ENCODE measurements at regions not wholly inside any gene's neighbourhood (a gene's known extent, or its start where the extent isn't known, plus 50 kb on each side); places are given as distances from the start of the nearest gene placed in this dataset.

DNA sequence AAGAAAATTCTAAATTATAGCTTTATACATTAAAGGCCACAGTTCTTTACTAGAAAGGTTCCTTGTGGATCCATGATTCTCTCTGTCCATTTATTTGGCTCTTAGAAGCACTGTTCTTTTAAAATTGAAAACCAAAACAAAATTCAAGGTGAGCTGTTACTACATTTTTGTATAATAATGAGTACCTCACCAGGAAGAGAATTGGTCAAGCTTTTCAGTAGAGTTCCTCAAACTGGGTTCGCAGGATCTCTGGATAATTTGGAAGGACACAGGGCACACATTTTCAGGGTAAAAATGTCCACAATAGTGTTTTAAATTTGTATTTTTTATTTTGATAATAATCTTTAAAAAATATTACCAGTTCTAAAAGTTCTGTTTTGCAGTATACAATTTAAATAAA lies 93.0 kb downstream of the PPP1R3A start:
- DNase-seq, result no peak

DNA sequence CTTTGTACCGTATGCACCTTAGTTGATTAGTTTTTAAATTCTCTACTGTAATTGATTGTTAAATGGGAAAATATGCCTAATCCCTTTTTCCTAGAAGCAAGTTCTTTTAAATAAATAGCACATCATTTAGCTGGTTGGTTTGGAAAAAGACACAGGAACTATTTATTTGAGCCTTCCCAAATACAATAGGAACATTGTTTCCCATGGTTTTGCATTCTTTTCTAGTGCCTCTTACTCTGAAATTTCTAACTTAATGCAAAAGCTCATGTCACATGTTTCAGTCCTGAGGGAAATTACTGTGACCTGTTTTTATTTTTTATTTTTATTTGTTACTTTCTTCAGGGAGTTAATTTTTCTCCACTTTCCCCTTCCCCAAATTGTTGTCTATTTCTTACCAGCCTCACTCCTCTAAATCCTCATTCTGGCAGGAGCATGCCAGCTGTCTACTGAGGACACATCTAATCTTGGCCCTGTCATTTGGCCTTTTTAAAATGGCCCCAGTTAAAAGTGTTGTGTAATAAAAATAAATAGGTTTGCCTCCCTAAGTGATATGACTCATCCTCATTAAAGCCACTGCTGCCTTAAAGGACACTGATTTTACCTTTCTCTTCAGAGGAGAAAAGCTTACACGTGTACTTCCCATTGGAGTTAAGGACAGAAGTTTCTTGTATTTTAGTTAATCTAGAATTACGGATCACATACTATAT lies 94.5 kb downstream of the PPP1R3A start:
- DNase-seq, result no peak

DNA sequence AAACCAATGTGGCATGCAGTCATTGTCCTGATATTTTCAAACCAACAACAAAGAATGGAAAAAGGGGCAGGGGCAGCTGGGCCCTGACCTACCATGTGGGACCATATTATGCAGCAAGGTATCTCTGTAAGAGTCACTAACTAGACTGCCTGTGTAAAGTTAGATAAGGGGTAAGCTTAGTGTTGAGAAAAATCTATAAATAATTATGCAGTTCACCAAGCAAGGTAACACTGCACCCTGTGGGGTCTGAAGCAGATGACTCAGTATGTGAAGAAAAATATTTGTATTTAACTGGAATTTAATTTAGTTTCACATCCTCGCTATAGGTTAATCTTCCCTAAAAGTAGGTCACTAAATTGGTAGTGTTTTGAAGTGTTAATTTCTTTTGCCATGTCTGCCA lies 99.3 kb downstream of the PPP1R3A start:
- DNase-seq, result no peak

DNA sequence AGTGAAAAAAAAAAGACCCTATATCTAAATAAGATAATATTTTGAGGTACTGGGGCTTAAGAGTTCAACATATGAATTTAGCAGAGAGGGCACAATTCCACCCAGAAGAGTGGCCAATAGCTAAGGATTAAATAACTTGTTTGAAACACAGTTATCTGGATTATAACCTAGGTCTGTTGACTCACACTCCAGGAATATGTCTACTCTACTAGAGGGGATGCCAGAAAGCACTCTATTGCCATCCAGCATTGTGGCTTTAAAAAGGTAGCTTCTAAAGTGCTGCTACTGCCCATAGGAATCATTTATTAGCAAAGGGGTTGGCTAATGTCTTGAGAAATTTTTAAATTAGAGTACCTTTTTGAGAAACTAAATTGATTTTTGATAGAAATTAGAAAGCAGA lies 102.2 kb downstream of the PPP1R3A start:
- DNase-seq, result no peak

DNA sequence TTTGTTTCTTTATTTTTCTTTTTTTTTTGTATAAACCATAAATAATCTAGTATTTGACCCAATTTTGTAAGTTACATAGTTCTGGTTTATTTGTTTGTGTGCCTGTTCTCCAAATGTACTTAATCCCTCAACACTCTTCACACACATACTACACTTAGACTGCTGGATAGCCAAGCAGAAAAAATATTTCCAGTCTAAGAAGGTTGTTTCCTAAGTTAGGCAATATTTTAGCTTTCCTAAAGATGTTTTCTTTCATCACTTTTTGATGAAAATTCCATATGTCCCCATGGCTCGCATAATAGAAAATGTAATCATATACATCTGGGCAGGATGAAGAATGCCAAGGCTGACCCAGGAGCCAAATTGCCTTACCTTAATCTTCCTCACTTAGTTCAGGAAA lies 105.3 kb downstream of the PPP1R3A start:
- DNase-seq, result no peak

DNA sequence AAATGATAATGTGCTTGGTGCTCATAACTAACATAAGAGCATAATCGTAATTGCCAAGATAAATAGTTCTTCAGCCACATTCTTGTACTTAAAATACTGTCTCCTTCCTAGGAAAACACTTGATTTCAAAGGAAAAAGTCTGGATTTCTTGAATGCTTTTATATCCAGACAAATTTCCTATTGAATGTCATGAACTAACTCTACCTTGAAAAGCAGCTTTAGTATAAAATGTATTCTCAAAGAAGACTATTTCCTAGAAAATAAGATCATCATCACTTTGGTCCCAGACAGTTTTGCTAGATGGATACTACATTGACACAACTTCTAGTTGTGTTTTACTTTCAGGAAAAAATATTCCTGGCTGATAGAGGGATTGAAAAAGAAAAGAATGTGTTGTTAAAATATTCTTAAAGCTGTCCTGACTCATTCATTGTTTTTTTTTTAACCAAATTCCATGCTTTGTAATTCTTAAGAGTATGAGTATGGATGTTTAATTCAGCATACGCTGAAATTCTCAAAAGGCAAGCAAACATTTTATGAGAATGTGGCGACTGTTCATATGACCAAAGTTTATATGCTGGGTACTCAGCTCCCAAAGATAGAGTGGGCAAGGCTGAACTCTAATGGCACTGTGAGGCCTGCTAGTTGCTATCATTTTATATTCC lies 106.1 kb downstream of the PPP1R3A start:
- no peak for DNase-seq

DNA sequence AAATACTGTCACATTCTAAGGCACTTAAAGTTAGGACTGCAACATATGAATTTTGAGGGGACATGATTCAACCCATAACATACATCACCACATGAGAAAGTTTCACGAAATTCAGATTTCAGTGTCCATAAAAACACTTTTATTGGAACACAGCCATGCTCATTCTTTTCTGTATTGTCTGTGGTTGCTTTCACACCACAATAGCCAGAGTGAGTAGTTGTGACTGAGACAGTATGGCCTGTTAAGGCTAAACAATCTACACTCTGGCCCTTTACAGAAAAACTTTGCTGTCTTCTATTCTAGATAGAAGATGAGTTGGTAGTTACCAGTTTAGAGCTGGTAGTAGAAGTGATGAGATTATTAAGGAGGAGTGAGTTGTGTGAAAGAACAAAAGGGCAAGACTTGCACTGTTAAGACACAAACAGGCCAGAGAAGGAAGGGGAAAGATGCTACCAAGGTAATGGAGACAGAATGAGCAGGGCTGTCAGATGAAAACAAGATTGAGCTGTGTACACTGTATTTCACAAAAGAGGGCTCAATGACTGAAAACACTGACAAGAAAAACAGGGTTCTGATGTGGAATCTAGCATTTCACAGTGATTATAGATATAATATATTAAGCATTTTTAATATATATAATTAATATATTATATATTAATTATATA lies 108.6 kb downstream of the PPP1R3A start:
- DNase-seq, result no peak

DNA sequence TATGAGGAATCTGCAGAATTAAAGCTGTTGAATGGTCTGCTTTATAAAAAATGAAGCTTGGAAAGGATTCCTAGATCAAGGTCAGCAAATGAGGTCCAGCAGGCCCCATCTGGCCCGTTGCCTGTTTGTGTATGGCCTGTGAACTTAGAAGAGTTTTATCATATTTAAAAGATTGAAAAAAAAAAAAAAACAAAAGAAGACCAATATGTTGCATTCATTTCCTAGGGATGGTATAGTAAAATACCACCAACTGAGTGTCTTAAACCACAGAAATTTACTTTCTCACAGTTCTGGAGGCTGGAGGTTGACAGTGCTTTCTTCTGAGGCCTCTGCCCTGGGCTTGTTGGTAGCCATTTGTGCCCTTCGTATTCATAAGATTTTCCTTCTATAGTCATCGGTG lies 109.2 kb downstream of the PPP1R3A start:
- no peak for DNase-seq

DNA sequence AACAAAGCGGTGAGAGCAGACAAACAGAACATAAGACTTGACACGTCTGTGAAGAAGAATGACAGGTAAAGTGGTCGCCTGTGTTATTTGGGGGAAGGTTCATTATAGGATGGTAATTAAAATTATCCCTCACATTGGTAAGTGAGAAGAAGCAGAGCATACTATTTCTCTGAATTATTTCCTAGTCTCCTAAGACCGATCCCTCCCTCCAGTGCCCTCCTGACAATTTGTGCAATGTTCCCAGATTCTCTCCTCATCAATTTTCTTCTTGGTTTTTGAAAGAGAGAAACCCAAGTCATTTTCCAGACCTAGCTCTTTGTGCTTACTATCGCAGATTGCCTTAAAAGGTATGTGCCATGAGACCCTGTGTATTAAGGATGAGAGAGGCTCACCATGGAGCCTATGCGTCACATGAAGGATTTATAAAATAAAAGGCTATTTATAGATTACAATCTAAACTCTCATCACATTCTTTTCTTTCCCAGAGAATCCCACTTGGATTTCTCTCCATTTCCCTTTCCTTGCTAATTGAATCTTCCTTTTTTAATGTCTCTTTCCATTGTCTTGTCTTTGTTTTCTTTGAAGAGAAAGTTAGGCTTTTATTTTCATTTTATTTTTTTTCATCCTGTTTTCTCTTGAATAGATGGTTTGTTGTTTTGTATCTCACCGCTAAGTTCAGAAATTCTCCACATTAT lies 112.0 kb downstream of the PPP1R3A start:
- DNase-seq, result no peak

DNA sequence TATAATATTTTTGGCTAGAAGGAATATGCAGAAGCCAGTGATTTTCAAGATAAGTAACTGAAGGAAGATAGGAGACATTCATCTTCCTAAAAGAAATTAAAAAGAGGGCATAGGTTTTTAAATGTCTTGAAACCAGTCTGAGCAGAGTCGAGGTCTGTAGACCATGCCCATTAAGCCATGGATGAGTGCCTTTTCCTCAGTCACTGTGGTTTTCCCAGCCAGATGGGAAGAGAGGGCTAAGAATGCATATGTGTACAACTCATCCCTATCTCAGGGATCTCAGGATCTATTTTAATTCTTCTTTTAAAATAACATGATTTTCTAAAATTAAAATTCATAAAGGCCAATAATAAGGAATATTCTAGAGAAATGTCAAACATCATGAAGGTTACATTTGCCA lies 112.8 kb downstream of the PPP1R3A start:
- no peak for DNase-seq

DNA sequence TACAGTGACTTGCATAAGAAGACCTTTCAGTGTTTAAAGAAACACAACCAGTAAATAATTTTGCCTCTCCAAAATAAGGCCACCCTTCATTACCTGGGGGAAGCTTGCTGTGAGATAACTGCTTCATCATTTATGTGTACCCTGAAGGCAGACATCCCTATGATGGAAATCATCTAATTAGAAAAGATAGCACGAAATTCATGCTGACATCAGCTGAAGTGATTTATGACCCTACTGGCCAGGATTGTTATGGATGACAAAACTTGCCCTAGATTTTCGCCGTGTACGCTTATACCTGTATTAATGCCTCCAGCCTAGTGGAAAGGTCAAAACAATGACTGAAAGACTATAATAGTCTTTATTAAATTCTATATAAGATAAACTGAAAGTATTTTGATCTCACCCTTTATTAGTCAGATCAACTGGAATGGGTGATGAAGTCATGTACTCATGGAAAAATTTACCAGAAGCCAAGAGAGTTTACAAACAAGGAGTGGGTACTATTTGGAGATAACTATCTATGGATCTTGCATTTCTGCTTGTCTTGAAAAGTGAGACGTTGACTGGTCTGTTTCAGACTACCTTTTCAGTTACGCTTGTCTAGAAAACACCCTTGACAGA lies 114.2 kb downstream of the PPP1R3A start:
- no peak for DNase-seq

DNA sequence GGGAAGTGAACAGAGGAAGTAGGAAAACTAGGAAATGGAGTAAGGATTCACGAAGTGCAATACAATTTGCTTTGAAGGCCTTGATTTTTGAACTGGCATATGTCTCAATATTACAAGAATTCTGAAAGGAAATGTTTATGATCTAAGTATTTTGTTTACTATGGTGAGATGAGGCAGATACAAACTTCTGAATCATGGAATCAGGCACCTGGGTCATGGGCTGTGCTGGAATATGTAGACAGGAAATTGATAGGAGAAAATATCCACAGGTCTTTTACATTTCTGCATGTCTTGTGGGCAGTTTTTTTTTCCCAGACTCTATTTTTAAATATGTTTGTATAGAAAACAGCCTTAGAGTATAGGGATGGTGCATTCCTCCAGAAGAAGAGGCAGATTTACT lies 117.1 kb downstream of the PPP1R3A start:
- no peak for DNase-seq

DNA sequence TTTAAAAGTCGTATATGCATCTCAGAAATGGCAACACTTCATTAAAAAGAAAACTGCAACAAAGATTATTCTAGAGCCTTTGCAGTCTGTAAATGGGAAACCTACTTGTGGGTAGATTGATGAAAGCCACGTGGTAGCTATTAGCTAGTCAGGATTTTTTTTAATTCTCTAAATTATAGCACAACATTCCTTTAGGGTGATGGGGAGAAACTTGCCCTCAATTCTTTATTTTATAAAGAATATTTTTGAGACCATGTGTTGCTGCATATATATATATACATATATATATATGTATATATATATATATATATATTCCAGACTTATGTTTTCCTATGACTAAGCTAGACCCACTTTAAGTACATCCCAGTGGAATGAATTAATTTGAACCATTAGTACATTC lies 118.0 kb downstream of the PPP1R3A start:
- DNase-seq, result no peak

DNA sequence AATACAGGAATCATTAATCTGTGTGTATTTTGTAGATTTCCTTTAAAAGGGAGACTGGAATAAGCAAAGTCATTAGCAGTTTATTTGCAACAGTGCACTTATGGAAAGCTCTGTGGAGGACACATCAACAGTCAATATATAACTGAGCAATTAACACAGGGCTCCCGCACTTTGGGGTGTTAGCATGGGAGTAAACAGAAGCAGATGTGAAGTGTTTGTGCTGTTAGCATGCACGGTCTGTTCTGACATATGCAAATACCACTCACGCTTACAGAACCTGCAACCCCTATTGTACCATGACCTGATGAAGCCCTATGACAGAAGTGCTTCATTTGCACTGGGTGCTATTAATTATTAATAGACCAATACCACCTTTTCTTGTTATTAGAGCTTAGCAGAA lies 118.9 kb downstream of the PPP1R3A start:
- DNase-seq, result no peak

DNA sequence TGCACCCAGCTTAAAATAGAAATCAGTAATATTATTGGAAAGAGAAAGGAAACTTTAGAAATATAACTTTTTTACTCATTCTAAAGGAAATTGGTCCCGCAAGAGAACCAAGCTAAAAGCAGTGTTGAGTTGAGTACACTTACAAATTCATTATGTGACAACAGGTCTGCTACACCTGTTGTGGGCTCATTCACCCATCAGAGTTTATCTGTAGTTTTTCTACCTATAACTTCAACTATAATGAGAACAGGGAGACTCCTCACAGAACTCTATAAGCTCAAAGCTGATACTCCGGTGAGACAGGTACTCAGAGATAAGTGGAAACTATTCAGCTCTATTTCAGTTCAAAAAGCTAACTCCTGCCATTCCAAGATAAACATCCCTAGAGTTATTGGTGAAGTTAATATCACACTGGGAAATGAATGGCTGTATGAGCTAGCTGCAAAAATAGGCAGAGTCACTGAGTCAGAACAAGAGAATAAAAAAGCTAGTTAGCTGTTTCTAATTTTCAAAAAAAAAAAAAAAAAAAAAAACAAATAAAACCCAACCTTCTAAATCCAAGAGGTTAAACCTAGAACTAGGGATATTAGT lies 121.3 kb downstream of the PPP1R3A start:
- no peak for DNase-seq

DNA sequence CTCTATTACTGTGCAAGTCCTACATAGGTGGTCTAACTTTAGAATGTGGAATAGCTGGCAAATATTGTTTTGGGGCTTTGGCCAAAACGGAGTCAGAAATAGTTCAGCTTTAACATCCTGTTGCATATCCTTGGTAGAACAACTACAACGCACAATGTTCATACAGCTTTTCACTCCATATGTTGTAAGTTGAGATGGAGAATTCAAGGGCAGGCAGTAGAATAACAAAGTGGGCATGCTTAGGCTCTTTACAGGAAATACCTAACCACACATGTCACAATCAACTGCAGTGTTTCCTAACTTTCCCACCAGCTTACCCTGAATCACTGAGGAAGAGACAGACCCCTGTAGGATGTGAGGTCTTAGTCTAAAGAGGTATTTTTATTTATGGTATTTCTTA lies 122.3 kb downstream of the PPP1R3A start:
- no peak for DNase-seq

DNA sequence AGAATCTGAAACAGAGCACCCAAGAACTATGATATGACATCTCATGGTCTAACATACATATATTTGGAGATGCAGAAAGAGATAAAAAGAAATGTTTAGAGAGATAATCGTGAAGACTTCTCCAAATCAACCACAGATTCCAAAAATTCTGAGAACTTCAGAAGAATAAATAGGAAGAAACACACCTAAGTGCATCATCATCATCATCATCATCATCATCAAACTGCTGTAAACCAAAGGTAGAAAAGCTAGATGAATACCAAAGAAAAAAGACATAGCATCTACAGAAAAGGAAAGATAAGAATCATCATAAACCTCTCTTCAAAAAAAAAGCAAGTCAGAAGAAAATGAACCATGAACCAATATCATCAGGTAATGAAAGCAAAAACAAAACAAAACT lies 124.2 kb downstream of the PPP1R3A start:
- DNase-seq, result no peak

DNA sequence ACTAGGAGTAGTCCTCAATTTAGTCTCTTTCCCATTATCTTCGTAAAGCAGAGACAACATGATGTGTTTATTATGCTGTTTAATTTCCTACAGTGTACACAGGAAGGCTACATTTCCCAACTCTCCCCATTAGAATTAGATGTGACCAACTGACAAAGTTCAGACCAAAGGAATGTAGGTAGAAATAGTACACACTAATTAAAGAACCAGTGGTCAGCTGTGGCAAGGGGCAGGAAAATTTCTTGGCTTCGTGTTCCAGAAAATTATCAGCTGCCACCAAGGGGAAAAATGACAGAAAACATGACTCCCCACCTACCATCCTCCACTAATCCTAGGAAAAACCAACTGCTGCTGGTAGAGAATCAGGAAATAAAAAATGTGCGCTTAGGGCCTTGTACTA lies 125.6 kb downstream of the PPP1R3A start:
- no peak for DNase-seq

DNA sequence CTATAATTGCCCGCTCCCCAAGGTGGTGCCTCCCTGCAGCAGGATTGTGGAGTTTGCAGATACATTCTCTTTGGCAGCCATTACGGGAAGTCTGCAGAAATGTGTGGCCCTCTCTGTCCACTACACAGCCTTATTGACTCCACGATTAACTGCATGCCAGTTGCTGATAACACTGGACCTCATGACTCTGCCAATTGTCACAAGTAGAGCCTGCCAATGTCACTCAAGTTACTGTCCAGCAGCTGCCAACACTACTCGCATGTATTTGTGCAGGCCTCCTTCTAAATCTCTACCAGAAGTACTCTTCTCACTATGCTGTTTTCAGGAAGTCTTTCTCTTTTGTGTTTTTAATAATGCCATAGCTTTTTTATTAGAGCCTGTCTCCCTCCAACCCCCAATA lies 128.8 kb downstream of the PPP1R3A start:
- DNase-seq, result no peak

DNA sequence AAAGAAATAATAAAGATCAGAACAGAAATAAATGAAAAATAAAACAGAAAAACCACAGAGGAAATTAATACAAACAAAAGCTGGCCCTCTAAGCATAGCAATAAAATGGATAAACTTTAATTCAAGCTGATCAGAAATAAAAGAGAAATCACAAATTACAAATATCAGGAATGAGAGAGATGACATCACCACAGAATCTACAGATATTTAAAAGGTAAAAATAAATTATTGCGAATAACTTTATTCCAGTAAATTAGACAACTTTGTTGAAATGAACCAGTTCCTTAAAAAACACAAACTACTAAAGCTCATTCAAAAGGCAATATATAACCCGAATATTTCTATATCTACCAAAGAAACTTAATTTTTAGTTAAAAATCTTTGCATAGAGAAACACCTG lies 131.7 kb downstream of the PPP1R3A start:
- DNase-seq, result no peak

DNA sequence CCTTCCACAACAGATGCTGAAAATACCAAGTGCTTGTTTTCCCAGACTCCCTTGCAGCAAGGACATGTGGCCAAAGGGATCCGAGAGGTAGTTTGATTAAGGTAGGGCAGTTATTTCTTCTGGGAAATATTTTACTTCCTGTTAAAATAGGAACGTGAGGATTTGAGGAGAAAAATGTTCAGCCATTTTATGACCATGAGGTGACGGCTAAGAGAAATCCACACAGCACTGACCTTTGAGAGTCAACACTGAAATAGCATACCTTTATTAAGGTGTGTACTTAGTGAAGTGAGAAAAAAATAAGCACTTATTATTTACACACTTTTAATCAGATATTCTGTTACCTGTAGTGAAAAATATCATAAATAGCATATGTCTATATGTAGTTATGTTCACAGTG lies 133.9 kb downstream of the PPP1R3A start:
- no peak for DNase-seq

DNA sequence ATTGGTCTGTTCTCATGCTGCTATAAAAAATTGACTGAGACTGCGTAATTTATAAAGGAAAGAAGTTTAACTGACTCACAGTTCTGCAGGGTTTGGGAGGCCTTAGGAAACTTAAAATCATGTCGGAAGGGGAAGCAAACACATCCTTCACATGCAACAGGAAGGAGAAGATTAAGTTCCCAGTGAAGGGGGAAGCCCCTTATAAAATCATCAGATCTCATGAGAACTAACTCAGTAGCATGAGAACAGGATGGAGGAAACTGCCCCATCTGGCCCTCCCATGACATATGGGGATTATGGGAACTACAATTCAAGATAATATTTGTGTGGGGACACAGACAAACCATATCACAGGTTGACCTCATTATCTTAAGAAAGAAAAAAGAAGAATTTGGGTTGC lies 134.5 kb downstream of the PPP1R3A start:
- no peak for DNase-seq

DNA sequence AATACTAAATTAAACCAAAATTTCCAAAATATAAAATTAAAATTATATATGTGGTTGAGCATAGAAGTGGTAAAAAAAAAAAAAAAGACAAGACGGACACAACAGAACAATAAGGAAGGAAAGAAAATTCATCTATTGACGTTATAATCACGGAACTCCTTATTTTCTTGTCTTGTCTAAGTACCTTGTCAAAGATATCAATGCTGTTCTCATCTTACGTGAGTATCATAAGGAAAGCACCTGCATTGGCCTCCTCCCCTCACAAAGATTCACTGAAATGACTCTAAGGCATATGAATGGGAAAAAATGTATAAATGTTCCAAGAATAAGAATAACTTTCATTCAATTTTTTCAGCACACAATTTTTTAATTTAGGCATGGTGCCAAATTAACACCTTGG lies 135.4 kb downstream of the PPP1R3A start:
- no peak for DNase-seq

Data from stimulated activated CD4-positive, alpha-beta T cell treated with anti-CD3 and anti-CD28 coated beads, Interleukin-2, amount 100 ng/mL, for 48 hours (primary cell).